Testis (tissue), 2 donors: ENCODE measurements at regions not wholly inside any gene's neighbourhood (a gene's known extent, or its start where the extent isn't known, plus 50 kb on each side); places are given as distances from the start of the nearest gene placed in this dataset.

ENCODE experiments used
- DNase-seq: peaks from one replicate; pipeline ENCODE4 v3.0.0-alpha.2; 2019
- H3K27ac ChIP-seq, 2 donors: fragments of 200-600 bp; sonication (generic); one replicate each; pipeline ENCODE4 v1.5.1; 2019
- H3K27me3 ChIP-seq: fragments of 200-600 bp; sonication (generic); one replicate; pipeline ENCODE4 v1.5.1; 2019
- H3K36me3 ChIP-seq: fragments of 200-600 bp; sonication (generic); one replicate; pipeline ENCODE4 v1.5.1; 2017; ENCODE audit warnings: low read depth; ENCODE audit errors: missing control alignments
- H3K4me1 ChIP-seq: fragments of 200-600 bp; sonication (generic); one replicate; pipeline ENCODE4 v1.5.1; 2019
- H3K4me3 ChIP-seq, 2 donors: fragments of 200-600 bp; sonication (generic); one replicate each; pipeline ENCODE4 v1.5.1; 2017 to 2019
- H3K9me3 ChIP-seq: fragments of 200-600 bp; sonication (generic); one replicate; pipeline ENCODE4 v1.5.1; 2017
- CTCF ChIP-seq, 3 experiments: fragments of 450-650 bp in 2 of 3; fragments of 200-600 bp in 1 of 3; sonication (generic) in 1 of 3; IDR thresholded peaks; one replicate each; pipeline ENCODE4 v1.5.1; 2016 to 2019; ENCODE audit warnings: antibody characterized with exemption in 3 of 3, mild to moderate bottlenecking in 2 of 3, moderate library complexity in 1 of 3
- POLR2A ChIP-seq: fragments of 450-650 bp; IDR thresholded peaks from one replicate; pipeline ENCODE4 v1.6.1; 2017; ENCODE audit warnings: antibody characterized with exemption, mild to moderate bottlenecking, moderate library complexity
- WGBS, 2 donors: methylation state at CpG; one replicate each; pipeline ENCODE4 v1.1.5; 2018; 5-methylcytosine and 5-hydroxymethylcytosine counted together
- intact Hi-C: fragments of 100-400 bp; cut with DNase I; formaldehyde crosslinking; loops from one replicate; pipeline ENCODE4 v1.15.1; 2023; ENCODE audit warnings: low total_unique reads

GRCh38 chr13:106756446-106756845 lies 188.5 kb upstream of the ARGLU1 start:
- WGBS, 2 donors = 36 to 56% methylated on average over 8 of the region's 8 CpGs
- Histone ChIP-seq H3K27me3 (no peaks in the 10 kb centered on the region), H3K4me3 (no peak overlapping the region), H3K9me3 (no peaks in the 10 kb centered on the region), H3K27ac (no peak overlapping the region), H3K4me1 (no peaks in the 10 kb centered on the region), H3K36me3 (no peaks in the 10 kb centered on the region)
- no peak for DNase-seq
- TF ChIP-seq POLR2A = no peak
- no peak for TF ChIP-seq CTCF (IDR thresholded peaks at IDR 0.05)
- intact Hi-C loops = no loop called here

GRCh38 chr13:106755542-106755941 lies 187.6 kb upstream of the ARGLU1 start:
- DNase-seq = no peak
- intact Hi-C loops = no loop called here
- 78 to 90% methylated on average over 9 of the region's 9 CpGs for WGBS, 2 donors
- no peak for TF ChIP-seq CTCF (IDR thresholded peaks at IDR 0.05)
- no peak for TF ChIP-seq POLR2A
- Histone ChIP-seq H3K27me3 (no peaks in the 10 kb centered on the region), H3K4me1 (no peaks in the 10 kb centered on the region), H3K36me3 (no peaks in the 10 kb centered on the region), H3K27ac (no peak overlapping the region), H3K9me3 (no peaks in the 10 kb centered on the region), H3K4me3 (no peak overlapping the region)

GRCh38 chr13:106753251-106753650 lies 185.3 kb upstream of the ARGLU1 start:
- no peak for TF ChIP-seq CTCF (IDR thresholded peaks at IDR 0.05)
- no peak for TF ChIP-seq POLR2A
- Histone ChIP-seq H3K36me3 (no peaks in the 10 kb centered on the region), H3K4me1 (no peaks in the 10 kb centered on the region), H3K27ac (no peak overlapping the region), H3K27me3 (no peaks in the 10 kb centered on the region), H3K9me3 (no peaks in the 10 kb centered on the region), H3K4me3 (no peak overlapping the region)
- no peak for DNase-seq
- WGBS, 2 donors = 15 to 16% methylated on average over 6 of the region's 6 CpGs
- intact Hi-C loops = no loop called here

- Histone ChIP-seq H3K27me3 (no peaks in the 10 kb centered on the region), H3K36me3 (no peaks in the 10 kb centered on the region), H3K27ac (no peak overlapping the region), H3K4me1 (no peaks in the 10 kb centered on the region), H3K4me3 (no peak overlapping the region), H3K9me3 (no peaks in the 10 kb centered on the region)
- intact Hi-C loops = no loop called here
- TF ChIP-seq POLR2A = no peak
- TF ChIP-seq CTCF (IDR thresholded peaks at IDR 0.05) = no peak
- 58 to 60% methylated on average over 6 of the region's 6 CpGs for WGBS, 2 donors
- no peak for DNase-seq
These were observed 184.7 kb upstream of the ARGLU1 start for GRCh38 chr13:106752584-106753170.

GRCh38 chr13:106748785-106749184 lies 180.8 kb upstream of the ARGLU1 start:
- H3K27me3 ChIP-seq = no peaks in the 10 kb centered on the region
- no peaks in the 10 kb centered on the region for H3K4me1 ChIP-seq
- no peaks in the 10 kb centered on the region for H3K36me3 ChIP-seq
- no peak overlapping the region for H3K27ac ChIP-seq
- no peak for DNase-seq
- no peak overlapping the region for H3K4me3 ChIP-seq
- TF ChIP-seq CTCF (IDR thresholded peaks at IDR 0.05) (no peak), POLR2A (no peak)
- WGBS, 2 donors = 38 to 56% methylated on average over 2 of the region's 2 CpGs
- intact Hi-C loops = no loop called here
- H3K9me3 ChIP-seq = no peaks in the 10 kb centered on the region
